ENCODE measurements at regions not wholly inside any gene's neighbourhood (a gene's known extent, or its start where the extent isn't known, plus 50 kb on each side); places are given as distances from the start of the nearest gene placed in this dataset.
"Not testable (repeated sequence)": the region's sequence is repeated elsewhere in the genome, so short reads cannot be mapped to it uniquely, and the experiment has no call there.

DNA sequence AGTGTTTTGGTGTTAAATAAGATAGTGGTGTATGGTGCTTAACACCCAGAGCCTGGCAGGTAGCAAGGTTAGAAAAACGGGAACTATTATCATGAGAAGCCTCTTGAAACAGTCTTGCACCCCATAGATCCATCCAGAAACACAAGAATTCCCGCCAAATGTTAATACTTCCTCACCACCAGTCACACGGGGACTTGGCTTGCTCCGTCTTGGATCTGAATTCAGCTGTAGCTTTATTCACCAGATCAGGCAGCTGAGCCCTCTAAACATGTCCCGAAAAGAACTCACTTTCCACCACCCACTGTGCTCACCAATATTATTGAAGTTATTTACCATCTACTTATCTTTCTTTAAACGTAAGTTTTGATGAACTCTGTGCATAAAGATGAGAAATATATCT, 101.6 kb upstream of the PTPN3 start:
- DNase-seq, result no peak

DNA sequence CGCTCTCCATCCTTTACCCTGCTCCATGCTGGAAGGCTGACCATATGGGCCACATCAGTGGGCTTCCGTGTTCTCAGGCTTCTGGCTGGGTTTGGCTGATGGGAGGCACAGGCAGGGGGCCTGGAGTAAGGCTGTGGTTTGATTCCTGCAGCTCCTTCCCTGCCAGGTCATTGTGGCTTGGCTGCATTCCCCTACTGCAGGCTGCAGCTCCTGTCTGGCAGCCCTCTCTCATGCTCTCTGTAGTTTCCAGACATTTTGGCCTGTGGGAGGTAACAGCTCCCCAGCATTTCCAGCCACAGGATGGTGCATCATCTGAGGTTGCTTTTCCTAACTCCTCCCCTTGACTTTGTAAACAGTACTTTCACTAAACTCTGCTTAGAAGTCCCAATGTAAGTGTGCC, 102.0 kb upstream of the PTPN3 start:
- DNase-seq, result no peak

DNA sequence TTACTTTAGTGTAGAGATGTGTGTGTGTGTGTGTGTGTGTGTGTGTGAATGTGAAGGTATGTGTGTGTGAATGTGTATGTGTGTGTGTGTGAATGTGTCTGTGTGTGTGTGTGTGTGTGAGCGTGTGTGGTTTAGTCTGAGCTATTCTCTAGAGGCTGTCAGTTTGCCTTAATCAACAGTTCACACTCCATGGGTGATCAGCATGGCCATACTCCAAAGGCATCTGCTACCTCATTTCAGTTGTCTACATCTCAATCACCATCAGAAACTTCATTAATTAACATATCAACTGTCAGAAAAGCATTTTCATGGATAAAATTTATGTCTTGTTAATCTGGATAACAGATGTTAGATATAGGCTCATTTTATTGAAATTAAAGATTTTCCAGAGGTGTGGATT, 103.1 kb upstream of the PTPN3 start:
- DNase-seq, result no peak

DNA sequence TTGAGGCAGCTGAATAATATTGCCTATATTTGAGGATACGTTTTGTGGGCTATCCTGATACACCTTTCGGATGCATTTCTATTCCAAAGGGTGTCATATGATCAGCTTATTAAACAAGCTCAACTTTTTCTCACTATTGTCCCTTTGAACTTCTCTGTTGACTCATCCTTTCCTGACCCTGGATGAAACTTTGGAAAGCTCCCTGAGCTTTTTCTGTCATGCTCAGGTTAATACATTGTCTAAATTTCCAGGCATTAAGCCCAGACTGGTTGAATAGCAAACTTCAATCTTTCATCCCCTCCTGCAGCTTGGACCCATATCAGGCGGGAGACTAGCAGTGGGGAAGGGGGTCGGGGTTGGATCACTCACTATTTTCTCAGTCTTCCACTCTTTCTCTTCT, 104.9 kb upstream of the PTPN3 start:
- no peak for DNase-seq

DNA sequence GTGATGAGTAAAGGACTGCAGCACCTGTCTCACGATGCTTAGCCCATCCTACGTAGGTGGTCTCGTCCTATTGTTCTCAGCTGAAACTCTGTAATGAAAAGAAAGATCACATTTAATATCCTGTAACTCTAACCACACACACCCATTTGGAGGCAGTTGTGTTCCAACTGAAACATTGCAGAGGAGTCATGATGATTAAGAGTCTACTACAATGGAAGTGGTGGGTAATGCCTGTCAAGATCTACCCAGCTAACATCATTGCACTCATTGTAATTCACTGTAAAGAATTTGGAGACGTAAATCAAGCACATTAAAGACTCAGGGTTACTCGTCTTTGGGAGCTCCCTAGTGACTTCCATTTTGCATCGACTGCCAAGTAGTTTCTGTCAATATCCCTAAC, 106.0 kb upstream of the PTPN3 start:
- DNase-seq, result no peak

DNA sequence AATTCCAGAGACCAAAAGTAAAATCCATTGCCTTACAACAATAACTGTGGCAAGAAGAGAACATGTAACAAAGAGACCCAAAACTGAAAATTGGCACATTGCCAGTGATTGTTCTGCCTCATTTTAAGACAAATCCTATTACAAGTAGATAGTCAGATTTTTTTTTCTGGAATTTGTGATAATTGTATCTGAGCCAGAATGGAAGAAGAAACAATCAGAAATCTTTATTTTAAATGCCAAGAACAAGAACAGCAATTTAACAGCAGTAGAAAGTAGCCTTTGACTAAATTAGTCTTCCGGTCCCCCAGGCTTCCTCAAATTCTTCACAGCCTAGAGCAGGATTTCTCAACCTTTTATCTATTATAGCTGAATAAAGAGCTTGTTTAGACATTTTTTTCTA, 106.7 kb upstream of the PTPN3 start:
- DNase-seq, result no peak

DNA sequence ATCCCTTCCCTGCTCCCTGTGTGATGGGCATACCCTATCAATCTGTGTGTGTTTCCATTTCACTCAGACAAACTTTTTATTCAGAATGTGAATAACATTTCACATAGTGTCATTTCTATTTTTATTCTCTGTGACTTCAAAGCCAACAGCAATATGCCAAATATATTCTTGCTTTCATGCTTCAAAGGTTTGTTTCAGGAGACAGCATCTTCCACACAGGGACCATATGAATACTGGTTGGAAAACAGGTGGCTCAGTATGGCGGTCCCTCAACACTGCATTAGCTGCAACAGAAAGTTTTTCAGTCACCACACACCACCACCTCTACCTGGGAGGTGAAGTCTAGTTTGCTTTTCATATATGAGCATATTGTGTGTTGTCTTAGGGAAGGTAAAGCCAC, 111.0 kb upstream of the PTPN3 start:
- no peak for DNase-seq

DNA sequence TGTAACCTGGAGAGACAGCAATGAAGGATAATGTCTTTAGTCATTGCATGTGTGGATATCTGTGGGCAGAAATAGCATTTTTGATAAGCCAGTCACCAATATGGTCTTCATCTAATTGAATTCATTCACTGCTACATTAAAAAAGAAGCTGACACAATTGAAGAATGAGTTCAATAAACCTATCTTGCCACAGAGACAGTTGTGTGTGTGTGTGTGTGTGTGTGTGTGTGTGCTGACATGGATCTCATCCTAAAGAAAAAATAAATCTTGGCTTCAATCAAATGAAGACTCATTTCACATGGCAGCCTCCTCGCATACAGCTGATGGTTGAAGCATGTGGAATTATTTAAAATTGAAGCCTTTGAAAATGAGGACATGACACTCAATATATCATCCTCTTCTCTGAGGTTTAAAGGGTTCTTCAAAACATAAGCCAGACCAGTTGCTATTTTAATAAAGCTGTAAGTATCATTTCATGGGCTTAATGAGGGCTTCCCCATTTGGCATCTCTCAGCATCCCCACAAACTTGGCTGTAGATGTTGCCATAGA, 118.5 kb upstream of the PTPN3 start:
- no peak for DNase-seq

DNA sequence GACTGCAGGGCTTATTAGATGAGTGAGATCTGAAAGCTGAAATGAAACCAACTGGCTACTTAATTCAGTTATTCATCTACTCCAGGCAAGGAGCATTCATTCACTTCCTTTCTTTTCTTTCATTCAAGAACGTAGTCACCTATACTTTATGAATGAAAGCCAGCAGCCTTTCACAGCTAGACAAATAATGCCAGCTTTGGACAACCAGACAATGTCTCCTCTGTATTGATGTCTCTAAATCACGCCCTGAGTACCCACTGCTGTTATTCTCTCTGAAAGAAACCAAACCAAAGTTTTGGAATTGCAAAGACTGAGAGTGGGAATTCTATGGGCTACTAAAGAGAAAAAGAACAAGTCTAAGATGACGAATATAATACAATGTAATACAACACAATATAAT, 121.2 kb upstream of the PTPN3 start:
- no peak for DNase-seq

DNA sequence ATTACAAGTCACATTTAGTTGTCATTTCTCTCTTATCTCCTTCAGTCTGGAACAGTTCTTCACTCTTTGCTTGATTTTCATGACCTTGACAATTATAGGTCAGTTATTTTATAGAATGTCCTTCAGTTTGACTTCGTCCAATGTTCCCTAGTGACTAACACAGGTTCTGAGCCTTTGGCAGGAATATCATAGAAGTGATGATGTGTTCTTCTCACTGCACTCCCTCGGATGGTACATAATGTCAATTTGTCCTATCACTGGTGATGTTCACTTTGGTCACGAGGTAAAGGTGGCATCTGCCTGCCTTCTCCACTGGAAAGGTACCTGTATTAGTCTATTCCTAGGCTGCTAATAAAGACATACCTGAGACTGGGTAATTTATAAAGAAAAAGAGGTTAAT, 126.0 kb upstream of the PTPN3 start:
- DNase-seq, result no peak

DNA sequence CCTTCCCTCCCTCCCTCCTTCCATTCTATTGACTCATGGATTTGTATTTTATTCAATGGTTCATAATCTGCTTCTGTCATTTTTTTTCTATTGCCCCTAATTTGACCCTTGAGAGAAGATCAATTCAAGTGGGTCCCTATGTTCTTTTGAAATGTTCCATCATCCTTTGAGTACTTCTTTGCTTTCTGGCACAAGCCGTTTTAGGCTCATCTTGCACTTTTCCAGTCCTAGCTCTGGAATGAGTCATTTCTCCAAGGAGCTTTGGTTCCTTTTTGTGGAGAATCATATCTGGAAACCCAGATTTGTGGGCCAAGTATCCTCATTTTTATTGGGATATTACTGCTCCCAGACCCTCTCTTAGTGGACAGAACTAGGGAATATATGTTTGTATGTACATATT, 126.8 kb upstream of the PTPN3 start:
- no peak for DNase-seq

DNA sequence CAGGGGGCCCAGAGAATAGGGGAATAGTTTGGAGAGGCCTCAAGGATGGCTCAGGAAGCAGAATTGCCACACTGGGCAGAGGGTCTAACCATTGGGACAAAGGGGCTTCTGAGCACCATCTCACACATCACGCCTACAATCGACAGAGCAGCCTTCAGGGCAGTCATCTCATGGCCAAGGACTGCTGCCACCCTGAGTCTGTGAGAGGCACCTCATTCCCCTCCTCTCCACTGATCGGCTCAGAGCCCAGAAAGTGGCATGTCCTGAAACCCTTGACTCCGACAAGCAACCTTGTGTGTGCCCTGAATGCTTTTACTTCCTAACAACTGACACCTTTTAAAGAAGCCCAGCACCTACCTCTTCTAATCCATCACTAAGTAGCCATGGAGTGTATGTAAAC, 128.9 kb upstream of the PTPN3 start:
- DNase-seq, result no peak

DNA sequence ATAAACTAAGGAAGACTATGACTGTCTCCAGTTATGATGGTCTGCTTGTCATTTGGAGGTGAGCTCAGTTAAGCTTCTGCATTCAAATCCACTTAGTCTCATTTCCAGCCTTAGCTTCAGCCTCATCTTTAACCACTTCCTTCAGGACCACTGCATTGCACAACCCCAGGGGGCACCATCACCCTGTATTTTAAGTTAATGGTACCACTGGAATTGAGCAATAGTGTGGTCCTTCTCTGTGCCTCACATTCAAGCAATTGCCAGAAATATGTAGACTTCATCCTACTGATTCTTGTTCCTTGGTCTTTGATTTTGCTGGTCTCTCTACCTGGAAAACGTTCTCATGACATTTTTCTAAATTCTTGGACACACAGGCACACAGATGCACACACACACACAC, 131.5 kb upstream of the PTPN3 start:
- DNase-seq, result no peak

DNA sequence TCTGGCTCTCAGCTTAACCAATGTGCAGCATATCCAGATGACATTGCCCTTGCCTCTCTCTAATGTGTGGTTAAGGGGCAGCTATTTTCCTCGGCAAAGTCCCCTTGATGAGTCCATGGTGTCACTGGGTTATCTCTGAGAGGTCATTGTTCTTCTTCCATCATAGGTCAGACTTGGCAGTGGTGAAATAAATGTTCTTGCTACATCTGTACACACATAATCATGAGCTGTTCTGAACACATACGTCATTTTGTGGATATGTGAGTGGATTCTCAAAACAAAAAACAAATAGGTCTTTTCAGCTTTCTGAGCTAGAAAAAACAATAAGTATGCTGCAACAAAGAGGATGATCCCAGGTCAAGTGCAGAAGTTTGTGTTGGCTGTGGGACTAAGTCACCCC, 134.7 kb upstream of the PTPN3 start:
- DNase-seq, result no peak

DNA sequence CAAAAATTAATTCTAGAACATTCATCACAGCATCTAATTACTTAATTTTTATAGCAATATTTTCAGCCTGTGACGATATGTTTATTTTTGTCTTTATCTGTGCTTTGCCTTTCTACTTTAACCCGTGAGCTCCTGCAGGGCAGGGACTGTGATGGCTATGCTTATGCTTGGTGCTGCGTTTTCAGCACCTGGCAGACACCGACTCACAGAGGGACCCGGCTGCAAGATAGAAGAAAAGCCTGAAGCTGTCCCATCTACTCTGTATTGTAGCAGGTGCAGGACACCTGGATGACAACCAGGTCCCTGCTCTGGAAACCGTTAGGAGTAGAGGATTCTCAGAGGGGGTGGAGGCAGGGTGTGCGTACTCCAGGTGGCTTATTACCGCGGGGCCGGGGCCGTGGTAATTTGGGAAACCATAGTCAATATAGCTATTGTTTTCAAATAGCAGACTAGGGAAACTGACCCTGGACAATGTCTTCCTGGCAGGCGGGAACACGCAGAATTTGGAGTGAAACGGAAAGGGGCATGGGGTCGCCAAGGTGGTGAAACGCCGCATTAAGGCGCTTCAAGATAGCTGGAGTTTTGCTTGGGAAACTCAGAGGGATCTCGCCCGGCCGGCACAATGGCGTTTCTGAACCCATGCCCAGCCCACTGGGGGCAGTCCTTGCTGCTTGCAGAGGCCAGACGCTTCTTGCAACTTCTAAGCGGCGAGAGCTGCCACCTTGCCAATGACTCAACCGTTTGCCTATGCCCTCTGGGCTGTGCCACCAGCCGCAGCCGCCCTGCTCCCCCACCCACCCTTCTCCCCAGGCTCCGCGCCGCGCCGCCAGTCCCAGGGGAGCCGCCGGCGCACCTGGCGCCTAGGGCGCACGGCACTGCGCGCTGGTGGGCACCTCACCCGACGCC, 140.1 kb upstream of the PALM2AKAP2 start:
- DNase-seq, result peak in 1 of 2 experiments; percentile 36

DNA sequence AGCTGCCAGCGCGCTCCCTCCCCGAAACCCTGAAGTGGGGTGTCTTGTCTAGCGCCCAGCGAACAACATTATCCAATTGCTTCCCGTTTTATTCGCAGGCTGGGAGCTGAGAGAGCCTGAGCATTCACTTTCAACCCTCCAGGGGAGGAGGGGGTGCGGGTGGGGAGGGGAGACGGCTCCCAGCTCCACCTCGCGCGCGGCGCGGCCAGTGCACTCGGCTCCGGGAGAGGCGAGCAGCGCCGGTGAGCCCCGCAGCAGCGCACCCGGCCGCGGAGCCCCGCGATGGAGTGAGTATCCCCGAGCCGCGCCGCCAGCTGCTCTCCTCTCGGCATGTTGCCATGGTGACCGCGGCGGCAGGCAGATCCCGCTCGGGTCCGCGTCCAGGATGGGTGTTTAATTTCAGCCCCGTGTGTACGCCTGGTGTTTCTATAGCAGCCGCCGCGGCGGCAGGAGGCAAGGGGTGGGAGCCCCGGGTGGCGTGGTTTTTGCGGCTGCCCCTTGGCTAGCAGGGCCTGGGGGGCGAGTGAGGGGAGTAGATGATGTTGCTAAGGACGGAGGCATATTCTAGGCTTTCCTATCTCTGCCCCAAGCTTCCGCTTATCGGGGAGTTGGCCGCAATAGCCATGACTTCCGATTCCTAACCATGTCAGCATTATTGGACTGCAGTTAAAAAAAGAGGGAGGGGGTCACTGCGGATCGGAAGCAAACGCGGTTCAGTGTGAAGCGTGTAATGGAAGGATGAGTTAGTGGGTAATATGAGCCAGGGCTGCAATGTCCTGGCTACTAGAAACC, 139.2 kb upstream of the PALM2AKAP2 start:
- DNase-seq, result peak; percentile 25 to 47

DNA sequence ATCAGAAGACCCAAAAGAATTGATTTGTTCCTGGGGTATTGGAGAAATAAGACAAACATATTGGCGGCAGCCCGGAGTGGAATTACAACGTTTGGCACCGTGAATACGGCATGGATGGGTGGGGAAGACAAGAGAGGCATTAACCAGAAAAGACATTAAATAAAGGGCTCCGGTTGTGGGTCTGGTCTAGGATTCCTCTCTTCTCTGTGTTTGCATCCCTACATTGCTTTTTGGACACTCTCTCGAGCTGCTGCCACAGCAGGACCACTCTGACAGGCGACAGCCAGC, 138.7 kb upstream of the PALM2AKAP2 start:
- DNase-seq, result no peak

DNA sequence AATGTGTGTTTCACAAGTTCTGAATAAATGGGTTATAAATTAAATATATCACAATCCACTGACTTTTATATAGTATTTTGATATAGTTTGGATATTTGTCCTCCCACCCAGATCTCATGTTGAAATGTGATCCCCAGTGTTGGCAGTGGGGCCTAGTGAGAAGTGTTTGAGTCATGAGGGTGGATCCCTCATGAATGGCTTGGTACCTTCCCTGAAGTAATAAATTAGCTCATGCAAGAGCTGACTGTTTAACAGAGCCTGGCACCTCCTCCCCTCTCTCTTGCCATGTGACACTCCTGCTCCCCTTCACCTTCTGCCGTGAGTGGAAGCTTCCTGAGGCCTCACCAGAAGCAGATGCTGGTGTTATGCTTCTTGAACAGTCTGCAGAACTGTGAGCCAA, 127.9 kb upstream of the PALM2AKAP2 start:
- no peak for DNase-seq

DNA sequence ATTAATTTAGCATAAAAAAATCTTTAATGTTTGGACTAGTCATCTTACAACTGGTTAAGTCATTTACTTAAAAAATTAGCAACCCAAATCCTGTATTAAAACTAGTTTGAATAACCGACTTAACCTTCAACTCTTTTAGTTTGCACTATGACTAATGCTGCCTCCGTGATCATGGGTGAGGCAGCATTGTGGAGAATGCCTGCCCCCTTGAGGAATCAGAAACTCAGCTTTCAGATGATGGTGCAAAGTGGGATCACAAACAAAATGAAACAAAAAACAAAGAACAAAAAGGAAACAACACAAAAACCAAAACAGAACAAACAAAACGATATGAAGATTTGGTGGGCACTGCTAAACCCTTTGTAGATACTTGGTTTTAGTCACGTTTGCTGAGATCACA, 127.0 kb upstream of the PALM2AKAP2 start:
- no peak for DNase-seq

DNA sequence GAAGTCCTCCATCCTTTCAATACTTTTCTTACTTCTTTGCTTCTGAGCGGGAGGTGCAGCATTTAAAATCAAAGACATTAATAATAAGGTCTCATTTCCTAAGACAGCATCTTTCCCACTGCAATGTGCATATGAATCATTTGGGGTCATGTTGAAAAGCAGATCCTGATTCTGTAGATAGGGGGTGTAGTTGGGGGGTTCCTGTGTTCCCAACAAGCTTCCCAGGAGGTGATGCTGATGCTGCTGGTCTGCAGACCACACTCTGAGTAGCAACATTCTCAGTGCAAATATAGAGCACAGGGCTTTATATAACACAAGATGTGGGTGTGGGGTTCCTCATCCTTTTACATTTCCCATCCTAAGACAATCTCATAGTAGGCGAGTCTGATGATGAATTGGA, 126.5 kb upstream of the PALM2AKAP2 start:
- no peak for DNase-seq

DNA sequence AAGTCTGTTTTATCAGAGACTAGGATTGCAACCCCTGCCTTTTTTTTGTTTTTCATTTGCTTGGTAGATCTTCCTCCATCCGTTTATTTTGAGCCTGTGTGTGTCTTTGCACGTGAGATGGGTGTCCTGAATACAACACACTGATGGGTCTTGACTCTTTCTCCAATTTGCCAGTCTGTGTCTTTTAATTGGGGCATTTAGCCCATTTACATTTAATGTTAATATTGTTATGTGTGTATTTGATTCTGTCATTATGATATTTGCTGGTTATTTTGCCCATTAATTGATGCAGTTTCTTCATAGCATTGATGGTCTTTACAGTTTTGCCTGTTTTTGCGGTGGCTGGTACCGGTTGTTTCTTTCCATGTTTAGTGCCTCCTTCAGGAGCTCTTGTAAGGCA, 116.0 kb upstream of the PALM2AKAP2 start:
- not testable (repeated sequence) for DNase-seq

DNA sequence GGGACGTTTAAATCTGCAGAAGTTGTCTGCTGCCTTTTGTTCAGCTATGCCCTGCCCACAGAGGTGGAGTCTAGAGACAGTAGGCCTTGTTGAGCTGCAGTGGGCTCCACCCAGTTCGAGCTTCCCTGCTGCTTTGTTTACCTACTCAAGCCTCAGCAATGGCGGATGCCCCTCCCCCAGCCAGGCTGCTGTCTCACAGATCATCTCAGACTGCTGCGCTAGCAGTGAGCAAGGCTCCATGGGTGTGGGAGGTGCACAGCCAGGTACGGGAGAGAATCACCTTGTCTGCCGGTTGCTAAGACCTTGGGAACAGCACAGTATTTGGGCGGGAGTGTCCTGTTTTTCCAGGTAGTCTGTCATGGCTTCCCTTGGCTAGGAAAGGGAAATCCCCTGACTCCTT, 114.3 kb upstream of the PALM2AKAP2 start:
- peak in 1 of 2 experiments; percentile 0 for DNase-seq

DNA sequence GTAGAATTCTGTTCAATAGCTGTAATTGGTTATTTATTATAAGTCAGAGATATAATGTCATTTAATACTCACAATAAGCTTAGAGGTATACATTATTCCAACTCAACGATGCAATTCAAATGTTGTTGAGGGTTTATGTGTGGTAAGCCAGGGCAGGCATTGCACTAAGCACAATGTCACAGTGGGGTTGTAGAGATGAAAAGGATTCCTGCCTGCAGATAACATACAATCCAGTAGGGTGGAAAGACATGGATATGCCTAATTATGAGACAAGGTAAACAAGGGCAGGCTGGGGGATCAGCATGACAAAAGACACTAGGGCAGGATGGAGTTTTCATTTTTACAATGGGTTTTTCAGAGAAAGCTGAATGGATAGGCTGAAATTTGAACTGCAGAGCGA, 98.7 kb upstream of the PALM2AKAP2 start:
- no peak for DNase-seq

DNA sequence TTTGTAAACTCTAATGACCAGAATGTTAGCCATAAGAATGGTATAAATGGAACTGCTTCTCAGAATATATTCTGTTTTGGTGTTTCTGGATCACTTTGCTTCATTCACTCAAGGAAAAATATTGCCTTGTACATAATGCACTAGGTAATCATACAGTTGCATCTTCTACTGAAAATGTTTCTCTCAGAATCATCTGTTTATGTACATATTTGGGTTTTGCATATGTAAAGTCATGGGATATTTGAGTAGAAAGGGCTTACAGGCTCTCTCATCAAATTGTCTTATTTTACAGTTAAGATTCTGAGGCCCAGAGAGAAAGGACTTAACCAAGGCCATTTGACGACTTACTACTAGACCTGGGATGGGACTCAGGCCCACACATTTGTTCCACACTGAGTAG, 97.8 kb upstream of the PALM2AKAP2 start:
- no peak for DNase-seq

All from NCI-H187 (cell line).